HepG2 (cell line): ENCODE measurements at regions not wholly inside any gene's neighbourhood (a gene's known extent, or its start where the extent isn't known, plus 50 kb on each side); places are given as distances from the start of the nearest gene placed in this dataset.
A peak's percentile ranks its signal among the peaks of the same experiment; 100 is the strongest.

Source experiments
- CAMTA2 ChIP-seq: sonication (generic); formaldehyde crosslinking; IDR thresholded peaks from 2 replicates; pipeline ENCODE4 v1.4.0; 2020; ENCODE audit warnings: mild to moderate bottlenecking, missing genetic modification reagents, borderline replicate concordance
- CEBPB ChIP-seq: IDR thresholded peaks from 2 replicates; pipeline ENCODE4 v1.6.1; 2011; ENCODE audit warnings: low read depth, low read length, improper control_type of control experiment, borderline replicate concordance
- MXD4 ChIP-seq: IDR thresholded peaks from 2 replicates; pipeline ENCODE4 v1.6.1; 2016; ENCODE audit warnings: mild to moderate bottlenecking, missing biosample characterization, missing genetic modification reagents
- NFIB ChIP-seq: sonication (generic); formaldehyde crosslinking; IDR thresholded peaks from 2 replicates; pipeline ENCODE4 v1.9.0; 2021; ENCODE audit warnings: missing genetic modification reagents, mild to moderate bottlenecking, borderline replicate concordance
- PAX8 ChIP-seq: sonication (generic); formaldehyde crosslinking; IDR thresholded peaks from 2 replicates; pipeline ENCODE4 v1.8.0; 2022; ENCODE audit warnings: mild to moderate bottlenecking, missing genetic modification reagents, borderline replicate concordance
- ZFP62 ChIP-seq: sonication (generic); formaldehyde crosslinking; IDR thresholded peaks from 2 replicates; pipeline ENCODE4 v1.4.0; 2020; ENCODE audit warnings: missing genetic modification reagents
- TF ChIP-seq, protein P1 (sequence below): fragments of 450-650 bp; IDR thresholded peaks from 2 replicates; pipeline ENCODE4 v1.6.1; 2017; ENCODE audit warnings: mild to moderate bottlenecking
- TF ChIP-seq, protein P2 (sequence below): sonication (generic); formaldehyde crosslinking; IDR thresholded peaks from 2 replicates; pipeline ENCODE4 v1.4.0; 2020; ENCODE audit warnings: missing genetic modification reagents
- TF ChIP-seq, protein P3 (sequence below): sonication (generic); formaldehyde crosslinking; IDR thresholded peaks from 2 replicates; pipeline ENCODE4 v1.5.1; 2020; ENCODE audit warnings: mild to moderate bottlenecking, missing genetic modification reagents, borderline replicate concordance
- TF ChIP-seq, protein P4 (sequence below): sonication (generic); formaldehyde crosslinking; IDR thresholded peaks from 2 replicates; pipeline ENCODE4 v1.9.0; 2021; ENCODE audit warnings: missing genetic modification reagents, mild to moderate bottlenecking, borderline replicate concordance
- TF ChIP-seq, protein P5 (sequence below): sonication (generic); formaldehyde crosslinking; IDR thresholded peaks from 2 replicates; pipeline ENCODE4 v1.4.0; 2020; ENCODE audit warnings: missing genetic modification reagents, mild to moderate bottlenecking, borderline replicate concordance
- TF ChIP-seq, protein P6 (sequence below): sonication (generic); formaldehyde crosslinking; IDR thresholded peaks from 2 replicates; pipeline ENCODE4 v1.8.1; 2023; ENCODE audit warnings: missing genetic modification reagents, mild to moderate bottlenecking, borderline replicate concordance
- TF ChIP-seq, protein P7 (sequence below): sonication (generic); formaldehyde crosslinking; IDR thresholded peaks from 2 replicates; pipeline ENCODE4 v1.8.1; 2022; ENCODE audit warnings: low read depth, mild to moderate bottlenecking, missing genetic modification reagents
- TF ChIP-seq, protein P8 (sequence below): sonication (generic); formaldehyde crosslinking; IDR thresholded peaks from 2 replicates; pipeline ENCODE4 v1.8.0; 2022; ENCODE audit warnings: mild to moderate bottlenecking, missing genetic modification reagents, moderate library complexity

DNA sequence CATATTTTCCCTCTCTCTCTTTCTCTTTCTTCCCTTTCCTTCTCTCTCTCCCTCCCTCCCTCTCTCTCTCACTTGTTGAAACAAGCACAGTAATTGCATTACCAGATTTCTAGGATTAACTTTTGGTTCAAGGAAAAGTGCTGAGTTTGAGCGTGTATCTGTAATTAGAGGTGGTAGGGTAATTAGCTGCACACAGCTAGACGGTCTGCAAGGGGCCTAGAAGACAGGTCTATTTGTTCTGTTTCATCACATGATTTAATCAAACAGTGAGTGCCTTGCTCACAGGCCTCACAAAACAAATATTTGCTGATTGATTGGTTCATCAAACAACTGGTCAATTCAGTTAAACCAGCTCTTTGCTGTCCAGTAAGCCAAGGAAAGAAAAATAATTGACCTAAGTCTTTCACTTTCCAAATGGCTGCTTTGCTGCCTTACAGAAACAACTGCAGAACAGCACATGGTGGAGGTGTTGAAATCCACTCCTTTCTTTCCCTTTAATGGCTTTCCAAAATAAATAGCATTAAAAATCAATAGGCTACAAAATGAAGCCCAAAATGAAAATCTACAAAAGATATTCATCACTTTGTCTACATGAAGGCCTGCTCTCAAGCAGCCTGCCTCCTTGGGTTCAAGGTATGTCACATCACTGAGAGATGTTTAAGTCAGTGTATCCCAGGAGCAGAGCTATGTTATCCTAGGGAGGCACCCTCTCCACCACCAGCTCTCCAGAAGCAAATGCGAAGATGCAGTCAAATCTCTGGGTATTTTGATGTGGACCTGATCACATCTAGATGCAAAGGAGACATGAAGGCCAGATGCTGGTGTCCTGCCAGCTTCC is 264.4 kb upstream of the SIX2 start (continued):
- TF ChIP-seq NFIB (no peak), MXD4 (CRISPR knock-in tag) (peak; percentile 44; the same call in 1 of the 2 replicates), ZFP62 (CRISPR knock-in tag) (no peak), CEBPB (peak; percentile 82; the same call in 1 of the 2 replicates), CAMTA2 (CRISPR knock-in tag) (no peak), PAX8 (no peak)
- TF ChIP-seq, protein P1, sequence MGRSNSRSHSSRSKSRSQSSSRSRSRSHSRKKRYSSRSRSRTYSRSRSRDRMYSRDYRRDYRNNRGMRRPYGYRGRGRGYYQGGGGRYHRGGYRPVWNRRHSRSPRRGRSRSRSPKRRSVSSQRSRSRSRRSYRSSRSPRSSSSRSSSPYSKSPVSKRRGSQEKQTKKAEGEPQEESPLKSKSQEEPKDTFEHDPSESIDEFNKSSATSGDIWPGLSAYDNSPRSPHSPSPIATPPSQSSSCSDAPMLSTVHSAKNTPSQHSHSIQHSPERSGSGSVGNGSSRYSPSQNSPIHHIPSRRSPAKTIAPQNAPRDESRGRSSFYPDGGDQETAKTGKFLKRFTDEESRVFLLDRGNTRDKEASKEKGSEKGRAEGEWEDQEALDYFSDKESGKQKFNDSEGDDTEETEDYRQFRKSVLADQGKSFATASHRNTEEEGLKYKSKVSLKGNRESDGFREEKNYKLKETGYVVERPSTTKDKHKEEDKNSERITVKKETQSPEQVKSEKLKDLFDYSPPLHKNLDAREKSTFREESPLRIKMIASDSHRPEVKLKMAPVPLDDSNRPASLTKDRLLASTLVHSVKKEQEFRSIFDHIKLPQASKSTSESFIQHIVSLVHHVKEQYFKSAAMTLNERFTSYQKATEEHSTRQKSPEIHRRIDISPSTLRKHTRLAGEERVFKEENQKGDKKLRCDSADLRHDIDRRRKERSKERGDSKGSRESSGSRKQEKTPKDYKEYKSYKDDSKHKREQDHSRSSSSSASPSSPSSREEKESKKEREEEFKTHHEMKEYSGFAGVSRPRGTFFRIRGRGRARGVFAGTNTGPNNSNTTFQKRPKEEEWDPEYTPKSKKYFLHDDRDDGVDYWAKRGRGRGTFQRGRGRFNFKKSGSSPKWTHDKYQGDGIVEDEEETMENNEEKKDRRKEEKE: no peak
- TF ChIP-seq, protein P2, sequence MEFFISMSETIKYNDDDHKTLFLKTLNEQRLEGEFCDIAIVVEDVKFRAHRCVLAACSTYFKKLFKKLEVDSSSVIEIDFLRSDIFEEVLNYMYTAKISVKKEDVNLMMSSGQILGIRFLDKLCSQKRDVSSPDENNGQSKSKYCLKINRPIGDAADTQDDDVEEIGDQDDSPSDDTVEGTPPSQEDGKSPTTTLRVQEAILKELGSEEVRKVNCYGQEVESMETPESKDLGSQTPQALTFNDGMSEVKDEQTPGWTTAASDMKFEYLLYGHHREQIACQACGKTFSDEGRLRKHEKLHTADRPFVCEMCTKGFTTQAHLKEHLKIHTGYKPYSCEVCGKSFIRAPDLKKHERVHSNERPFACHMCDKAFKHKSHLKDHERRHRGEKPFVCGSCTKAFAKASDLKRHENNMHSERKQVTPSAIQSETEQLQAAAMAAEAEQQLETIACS (CRISPR knock-in tag): no peak
- TF ChIP-seq, protein P3, sequence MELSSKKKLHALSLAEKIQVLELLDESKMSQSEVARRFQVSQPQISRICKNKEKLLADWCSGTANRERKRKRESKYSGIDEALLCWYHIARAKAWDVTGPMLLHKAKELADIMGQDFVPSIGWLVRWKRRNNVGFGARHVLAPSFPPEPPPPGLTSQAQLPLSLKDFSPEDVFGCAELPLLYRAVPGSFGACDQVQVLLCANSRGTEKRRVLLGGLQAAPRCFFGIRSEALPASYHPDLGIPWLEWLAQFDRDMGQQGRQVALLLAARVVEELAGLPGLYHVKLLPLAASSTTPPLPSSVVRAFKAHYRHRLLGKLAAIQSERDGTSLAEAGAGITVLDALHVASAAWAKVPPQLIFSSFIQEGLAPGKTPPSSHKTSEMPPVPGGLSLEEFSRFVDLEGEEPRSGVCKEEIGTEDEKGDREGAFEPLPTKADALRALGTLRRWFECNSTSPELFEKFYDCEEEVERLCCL (CRISPR knock-in tag): no peak
- TF ChIP-seq, protein P4, sequence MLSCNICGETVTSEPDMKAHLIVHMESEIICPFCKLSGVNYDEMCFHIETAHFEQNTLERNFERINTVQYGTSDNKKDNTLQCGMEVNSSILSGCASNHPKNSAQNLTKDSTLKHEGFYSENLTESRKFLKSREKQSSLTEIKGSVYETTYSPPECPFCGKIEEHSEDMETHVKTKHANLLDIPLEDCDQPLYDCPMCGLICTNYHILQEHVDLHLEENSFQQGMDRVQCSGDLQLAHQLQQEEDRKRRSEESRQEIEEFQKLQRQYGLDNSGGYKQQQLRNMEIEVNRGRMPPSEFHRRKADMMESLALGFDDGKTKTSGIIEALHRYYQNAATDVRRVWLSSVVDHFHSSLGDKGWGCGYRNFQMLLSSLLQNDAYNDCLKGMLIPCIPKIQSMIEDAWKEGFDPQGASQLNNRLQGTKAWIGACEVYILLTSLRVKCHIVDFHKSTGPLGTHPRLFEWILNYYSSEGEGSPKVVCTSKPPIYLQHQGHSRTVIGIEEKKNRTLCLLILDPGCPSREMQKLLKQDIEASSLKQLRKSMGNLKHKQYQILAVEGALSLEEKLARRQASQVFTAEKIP (CRISPR knock-in tag): no peak
- TF ChIP-seq, protein P5, sequence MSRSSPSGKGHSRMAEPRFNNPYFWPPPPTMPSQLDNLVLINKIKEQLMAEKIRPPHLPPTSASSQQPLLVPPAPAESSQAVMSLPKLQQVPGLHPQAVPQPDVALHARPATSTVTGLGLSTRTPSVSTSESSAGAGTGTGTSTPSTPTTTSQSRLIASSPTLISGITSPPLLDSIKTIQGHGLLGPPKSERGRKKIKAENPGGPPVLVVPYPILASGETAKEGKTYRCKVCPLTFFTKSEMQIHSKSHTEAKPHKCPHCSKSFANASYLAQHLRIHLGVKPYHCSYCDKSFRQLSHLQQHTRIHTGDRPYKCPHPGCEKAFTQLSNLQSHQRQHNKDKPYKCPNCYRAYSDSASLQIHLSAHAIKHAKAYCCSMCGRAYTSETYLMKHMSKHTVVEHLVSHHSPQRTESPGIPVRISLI (CRISPR knock-in tag): peak; percentile 80; the same call in 1 of the 2 replicates
- TF ChIP-seq, protein P6, sequence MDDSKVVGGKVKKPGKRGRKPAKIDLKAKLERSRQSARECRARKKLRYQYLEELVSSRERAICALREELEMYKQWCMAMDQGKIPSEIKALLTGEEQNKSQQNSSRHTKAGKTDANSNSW: no peak
- TF ChIP-seq, protein P7, sequence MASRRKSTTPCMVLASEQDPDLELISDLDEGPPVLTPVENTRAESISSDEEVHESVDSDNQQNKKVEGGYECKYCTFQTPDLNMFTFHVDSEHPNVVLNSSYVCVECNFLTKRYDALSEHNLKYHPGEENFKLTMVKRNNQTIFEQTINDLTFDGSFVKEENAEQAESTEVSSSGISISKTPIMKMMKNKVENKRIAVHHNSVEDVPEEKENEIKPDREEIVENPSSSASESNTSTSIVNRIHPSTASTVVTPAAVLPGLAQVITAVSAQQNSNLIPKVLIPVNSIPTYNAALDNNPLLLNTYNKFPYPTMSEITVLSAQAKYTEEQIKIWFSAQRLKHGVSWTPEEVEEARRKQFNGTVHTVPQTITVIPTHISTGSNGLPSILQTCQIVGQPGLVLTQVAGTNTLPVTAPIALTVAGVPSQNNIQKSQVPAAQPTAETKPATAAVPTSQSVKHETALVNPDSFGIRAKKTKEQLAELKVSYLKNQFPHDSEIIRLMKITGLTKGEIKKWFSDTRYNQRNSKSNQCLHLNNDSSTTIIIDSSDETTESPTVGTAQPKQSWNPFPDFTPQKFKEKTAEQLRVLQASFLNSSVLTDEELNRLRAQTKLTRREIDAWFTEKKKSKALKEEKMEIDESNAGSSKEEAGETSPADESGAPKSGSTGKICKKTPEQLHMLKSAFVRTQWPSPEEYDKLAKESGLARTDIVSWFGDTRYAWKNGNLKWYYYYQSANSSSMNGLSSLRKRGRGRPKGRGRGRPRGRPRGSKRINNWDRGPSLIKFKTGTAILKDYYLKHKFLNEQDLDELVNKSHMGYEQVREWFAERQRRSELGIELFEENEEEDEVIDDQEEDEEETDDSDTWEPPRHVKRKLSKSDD (CRISPR knock-in tag): no peak; the same call in 1 of the 2 replicates
- TF ChIP-seq, protein P8, sequence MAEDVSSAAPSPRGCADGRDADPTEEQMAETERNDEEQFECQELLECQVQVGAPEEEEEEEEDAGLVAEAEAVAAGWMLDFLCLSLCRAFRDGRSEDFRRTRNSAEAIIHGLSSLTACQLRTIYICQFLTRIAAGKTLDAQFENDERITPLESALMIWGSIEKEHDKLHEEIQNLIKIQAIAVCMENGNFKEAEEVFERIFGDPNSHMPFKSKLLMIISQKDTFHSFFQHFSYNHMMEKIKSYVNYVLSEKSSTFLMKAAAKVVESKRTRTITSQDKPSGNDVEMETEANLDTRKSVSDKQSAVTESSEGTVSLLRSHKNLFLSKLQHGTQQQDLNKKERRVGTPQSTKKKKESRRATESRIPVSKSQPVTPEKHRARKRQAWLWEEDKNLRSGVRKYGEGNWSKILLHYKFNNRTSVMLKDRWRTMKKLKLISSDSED (CRISPR knock-in tag): no peak
